GM21723 (cell line): ENCODE measurements at regions not wholly inside any gene's neighbourhood (a gene's known extent, or its start where the extent isn't known, plus 50 kb on each side); places are given as distances from the start of the nearest gene placed in this dataset.
"Not testable (repeated sequence)": the region's sequence is repeated elsewhere in the genome, so short reads cannot be mapped to it uniquely, and the experiment has no call there.

ENCODE experiments used
- ATAC-seq: cut with Tn5 transposase; IDR thresholded peaks from one replicate; pipeline ENCODE4 v1.9.1; 2021; ENCODE audit warnings: mild to moderate bottlenecking, moderate library complexity; ENCODE audit not compliant: unreplicated experiment

GRCh38 chr5:174532455-174533453 is 191.6 kb upstream of the MSX2 start:
- ATAC-seq, result no peak

- no peak for ATAC-seq
These were observed 190.6 kb upstream of the MSX2 start for GRCh38 chr5:174533751-174534241.

GRCh38 chr5:174535669-174536068 is 188.7 kb upstream of the MSX2 start:
- ATAC-seq, result no peak

- not testable (repeated sequence) for ATAC-seq
These were observed 184.6 kb upstream of the MSX2 start for GRCh38 chr5:174539823-174540222.

- ATAC-seq, result no peak
These were observed 182.3 kb upstream of the MSX2 start for GRCh38 chr5:174542037-174542436.

GRCh38 chr5:174542471-174542870 is 181.9 kb upstream of the MSX2 start:
- no peak for ATAC-seq

- ATAC-seq, result no peak
These were observed 178.5 kb upstream of the MSX2 start for GRCh38 chr5:174545926-174546325.

- ATAC-seq, result no peak
These were observed 176.6 kb upstream of the MSX2 start for GRCh38 chr5:174547814-174548213.

- no peak for ATAC-seq
These were observed 175.1 kb upstream of the MSX2 start for GRCh38 chr5:174549254-174549653.

GRCh38 chr5:174550026-174550425 is 174.4 kb upstream of the MSX2 start:
- no peak for ATAC-seq

- ATAC-seq, result no peak
These were observed 172.0 kb upstream of the MSX2 start for GRCh38 chr5:174552428-174552827.

- ATAC-seq, result no peak
These were observed 170.8 kb upstream of the MSX2 start for GRCh38 chr5:174553556-174553955.

GRCh38 chr5:174555726-174556125 is 168.7 kb upstream of the MSX2 start:
- no peak for ATAC-seq

GRCh38 chr5:174556756-174557155 is 167.6 kb upstream of the MSX2 start:
- no peak for ATAC-seq

- ATAC-seq, result no peak
These were observed 166.2 kb upstream of the MSX2 start for GRCh38 chr5:174558190-174558589.

- ATAC-seq, result no peak
These were observed 165.2 kb upstream of the MSX2 start for GRCh38 chr5:174559141-174559540.

GRCh38 chr5:174559566-174560090 is 164.8 kb upstream of the MSX2 start:
- no peak for ATAC-seq

GRCh38 chr5:174560861-174561260 is 163.5 kb upstream of the MSX2 start:
- ATAC-seq, result no peak

GRCh38 chr5:174563040-174563439 is 161.3 kb upstream of the MSX2 start:
- not testable (repeated sequence) for ATAC-seq

GRCh38 chr5:174563899-174564298 is 160.5 kb upstream of the MSX2 start:
- ATAC-seq, result no peak

GRCh38 chr5:174567506-174568141 is 156.8 kb upstream of the MSX2 start:
- ATAC-seq, result no peak

GRCh38 chr5:174570662-174571061 is 153.7 kb upstream of the MSX2 start:
- no peak for ATAC-seq
